ENCODE measurements at regions not wholly inside any gene's neighbourhood (a gene's known extent, or its start where the extent isn't known, plus 50 kb on each side); places are given as distances from the start of the nearest gene placed in this dataset.

DNA sequence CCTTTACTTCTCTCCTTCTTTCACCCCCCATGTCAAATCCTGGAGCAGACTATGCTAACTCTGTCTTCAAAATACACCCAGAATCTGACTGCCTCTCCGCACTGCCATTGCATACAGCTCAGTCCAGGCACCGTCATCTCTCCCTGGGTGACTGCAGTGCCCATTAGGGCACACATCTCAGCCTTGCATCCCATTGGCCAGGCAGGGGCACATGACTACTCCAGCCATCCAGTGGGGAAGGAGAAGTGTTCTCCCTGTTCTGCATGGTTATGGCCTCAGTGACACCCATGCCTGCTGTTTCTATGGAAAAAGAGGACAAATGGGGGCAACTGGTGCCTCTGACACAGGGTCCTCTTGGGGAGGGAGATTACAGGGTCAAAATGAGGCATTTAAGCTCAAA is 270.5 kb downstream of the MATN1 start:
- TF ChIP-seq, protein P1, sequence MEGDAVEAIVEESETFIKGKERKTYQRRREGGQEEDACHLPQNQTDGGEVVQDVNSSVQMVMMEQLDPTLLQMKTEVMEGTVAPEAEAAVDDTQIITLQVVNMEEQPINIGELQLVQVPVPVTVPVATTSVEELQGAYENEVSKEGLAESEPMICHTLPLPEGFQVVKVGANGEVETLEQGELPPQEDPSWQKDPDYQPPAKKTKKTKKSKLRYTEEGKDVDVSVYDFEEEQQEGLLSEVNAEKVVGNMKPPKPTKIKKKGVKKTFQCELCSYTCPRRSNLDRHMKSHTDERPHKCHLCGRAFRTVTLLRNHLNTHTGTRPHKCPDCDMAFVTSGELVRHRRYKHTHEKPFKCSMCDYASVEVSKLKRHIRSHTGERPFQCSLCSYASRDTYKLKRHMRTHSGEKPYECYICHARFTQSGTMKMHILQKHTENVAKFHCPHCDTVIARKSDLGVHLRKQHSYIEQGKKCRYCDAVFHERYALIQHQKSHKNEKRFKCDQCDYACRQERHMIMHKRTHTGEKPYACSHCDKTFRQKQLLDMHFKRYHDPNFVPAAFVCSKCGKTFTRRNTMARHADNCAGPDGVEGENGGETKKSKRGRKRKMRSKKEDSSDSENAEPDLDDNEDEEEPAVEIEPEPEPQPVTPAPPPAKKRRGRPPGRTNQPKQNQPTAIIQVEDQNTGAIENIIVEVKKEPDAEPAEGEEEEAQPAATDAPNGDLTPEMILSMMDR (IDR thresholded peaks at IDR 0.05 in 8 of 11, conservative IDR thresholded peaks at IDR 0.05 in 3 of 11) = no peak
- TF ChIP-seq POLR2A (IDR thresholded peaks at IDR 0.05) (no peak), POLR2AphosphoS5 (IDR thresholded peaks at IDR 0.05) (no peak)

All from spleen (tissue), 7 donors.